ENCODE measurements at regions not wholly inside any gene's neighbourhood (a gene's known extent, or its start where the extent isn't known, plus 50 kb on each side); places are given as distances from the start of the nearest gene placed in this dataset.
"Not testable (repeated sequence)": the region's sequence is repeated elsewhere in the genome, so short reads cannot be mapped to it uniquely, and the experiment has no call there.

DNA sequence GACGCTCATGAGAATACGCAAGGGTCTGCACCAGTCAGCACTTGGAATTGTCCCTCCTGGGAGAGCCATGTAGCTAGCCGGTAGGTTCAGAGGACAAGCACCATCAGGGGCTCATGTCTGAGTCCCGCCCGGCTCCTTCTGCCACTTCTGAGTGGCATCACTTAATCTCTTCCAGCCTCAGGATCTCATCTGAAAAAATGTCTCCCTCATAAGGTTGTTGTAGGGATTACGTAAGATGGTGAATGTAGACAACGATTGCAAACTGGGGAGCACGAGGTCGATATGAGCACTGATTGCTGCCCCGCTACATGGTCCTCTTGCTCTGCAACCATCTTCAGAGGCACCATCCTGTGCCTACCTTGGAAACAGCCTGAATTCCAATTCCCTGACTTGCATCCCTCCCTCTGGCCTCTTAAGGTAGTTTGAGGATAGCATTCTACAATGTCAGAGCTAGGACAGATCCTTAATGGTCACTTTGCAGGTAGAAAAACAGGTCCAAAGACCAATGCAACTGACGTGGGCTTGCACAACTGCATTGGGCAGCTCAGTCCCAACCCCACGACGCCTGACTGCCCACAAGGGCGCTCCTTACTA is 115.8 kb upstream of the TMEM45B start:
- DNase-seq (ENCODE audit: low spot score): no peak

DNA sequence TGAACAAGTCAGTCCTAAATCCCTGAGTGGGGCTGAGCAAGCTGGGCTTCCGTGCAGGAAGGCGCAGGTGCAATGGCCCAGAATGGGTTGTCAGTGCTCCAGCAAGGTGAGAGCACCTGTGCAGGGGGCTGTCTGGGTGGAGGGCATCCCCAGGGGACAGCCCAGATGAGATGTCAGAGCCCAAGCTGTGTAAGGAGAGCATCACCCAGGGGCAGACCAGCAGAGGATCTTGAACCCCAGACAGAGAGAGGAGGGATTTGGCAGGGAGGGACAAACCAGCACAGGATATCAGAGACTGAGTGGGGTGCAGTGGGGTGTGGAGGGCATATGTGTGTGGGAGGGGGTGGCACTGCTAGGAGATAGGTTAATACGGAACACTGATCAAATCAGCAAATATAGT is 114.9 kb upstream of the TMEM45B start:
- DNase-seq (ENCODE audit: low spot score): no peak

DNA sequence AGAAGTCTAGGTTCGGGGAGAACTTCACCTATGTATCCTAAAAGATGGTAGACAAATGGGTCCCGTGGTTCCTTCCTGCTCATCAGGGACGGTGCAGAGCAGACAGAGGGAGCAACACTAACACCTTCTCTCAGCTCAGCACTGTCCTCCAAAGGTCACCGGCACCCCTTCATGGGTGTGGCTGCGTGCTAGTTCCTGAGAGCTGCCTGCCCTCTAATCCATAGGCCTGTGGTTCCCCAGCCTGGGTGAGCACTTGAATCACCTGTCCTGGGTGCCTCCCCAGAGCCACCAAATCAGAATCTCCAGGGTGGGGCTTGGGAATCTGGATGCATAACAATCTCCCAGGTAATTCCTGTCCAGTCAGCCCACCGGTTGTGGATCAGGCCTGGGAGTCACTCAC is 113.9 kb upstream of the TMEM45B start:
- DNase-seq (ENCODE audit: low spot score): no peak

DNA sequence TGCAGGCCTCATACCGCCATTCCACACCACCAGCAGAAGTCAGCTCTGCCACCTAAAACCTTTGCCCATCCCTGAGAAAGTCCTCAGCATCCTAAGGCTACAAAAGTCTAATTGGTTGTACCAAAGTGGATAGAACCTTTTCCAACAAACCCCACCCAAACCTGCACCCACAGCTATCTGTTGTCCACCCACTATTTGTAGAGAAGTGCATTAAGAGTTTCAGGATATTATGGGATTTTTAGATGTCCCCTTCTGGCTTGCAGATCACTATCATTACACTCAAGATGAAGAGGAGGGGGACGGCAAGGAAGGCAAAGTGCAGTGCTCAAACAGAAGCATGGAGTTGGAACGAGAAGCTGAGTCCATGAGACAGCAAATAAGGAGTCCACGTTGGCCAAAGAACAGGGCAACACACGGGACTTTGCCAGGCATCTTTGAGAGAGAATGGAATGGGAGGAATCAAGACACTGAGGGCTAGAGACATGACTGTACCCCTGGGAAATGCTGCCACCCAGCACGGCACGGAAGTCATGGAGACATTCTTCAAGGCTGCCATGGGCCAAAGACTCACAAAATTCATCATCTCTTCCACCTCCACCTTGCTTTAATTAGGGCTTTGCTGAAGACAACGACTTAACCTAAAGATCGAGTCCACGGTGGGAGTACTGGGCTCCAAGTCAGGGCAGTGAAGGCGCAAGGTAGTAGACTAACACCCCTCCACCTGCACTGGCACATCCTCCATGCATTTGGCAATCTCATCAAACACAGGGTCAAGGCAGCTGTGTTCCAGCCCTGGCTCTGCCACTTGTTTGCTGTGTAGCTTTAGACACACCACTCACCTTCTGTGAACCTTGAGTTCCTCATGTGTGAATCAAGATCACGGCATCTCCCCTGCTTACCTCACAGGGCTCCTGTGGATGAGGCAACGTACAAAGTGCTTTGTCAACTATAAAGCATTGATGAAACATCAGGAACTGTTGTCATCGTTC is 112.9 kb upstream of the TMEM45B start:
- no peak for DNase-seq (ENCODE audit: low spot score)

DNA sequence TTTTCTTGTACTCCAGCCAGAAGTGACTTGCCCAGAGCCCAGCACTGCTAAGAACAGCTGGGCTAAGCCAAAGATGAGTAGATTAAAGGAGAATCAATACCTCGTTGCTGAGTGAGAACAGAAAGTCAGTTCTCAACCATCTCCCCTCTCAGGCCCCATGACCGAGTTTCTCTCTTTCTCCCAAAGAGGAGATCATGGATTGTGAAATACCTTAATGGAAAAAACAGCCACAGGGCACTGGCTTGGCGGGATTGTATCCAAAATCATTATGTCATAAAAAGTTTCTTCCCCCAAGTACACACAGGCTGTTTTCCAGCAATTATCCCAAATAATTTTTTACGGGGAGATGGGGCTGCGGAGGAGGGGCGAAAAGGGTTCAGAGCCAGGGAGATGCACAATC is 111.8 kb upstream of the TMEM45B start:
- no peak for DNase-seq (ENCODE audit: low spot score)

DNA sequence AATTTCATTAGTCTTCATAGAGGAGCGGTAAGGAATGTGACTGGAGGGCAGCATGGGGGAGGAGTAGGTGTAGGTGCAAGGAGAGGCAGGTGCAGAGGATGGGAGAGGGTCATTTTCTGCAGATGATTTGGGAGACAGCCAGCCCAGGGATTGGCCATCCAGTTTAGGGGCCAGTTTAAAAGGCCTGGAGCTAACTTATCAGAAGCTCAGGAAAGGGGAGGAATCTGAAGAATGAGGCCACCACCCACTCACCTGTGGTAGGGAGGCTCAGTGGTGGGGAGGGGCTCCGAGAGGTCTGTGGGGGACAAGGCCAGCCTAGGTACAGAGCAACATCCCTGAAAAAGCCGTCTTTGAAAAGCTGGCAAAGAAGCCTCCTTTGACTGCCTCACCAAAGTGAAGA is 110.8 kb upstream of the TMEM45B start:
- no peak for DNase-seq (ENCODE audit: low spot score)

DNA sequence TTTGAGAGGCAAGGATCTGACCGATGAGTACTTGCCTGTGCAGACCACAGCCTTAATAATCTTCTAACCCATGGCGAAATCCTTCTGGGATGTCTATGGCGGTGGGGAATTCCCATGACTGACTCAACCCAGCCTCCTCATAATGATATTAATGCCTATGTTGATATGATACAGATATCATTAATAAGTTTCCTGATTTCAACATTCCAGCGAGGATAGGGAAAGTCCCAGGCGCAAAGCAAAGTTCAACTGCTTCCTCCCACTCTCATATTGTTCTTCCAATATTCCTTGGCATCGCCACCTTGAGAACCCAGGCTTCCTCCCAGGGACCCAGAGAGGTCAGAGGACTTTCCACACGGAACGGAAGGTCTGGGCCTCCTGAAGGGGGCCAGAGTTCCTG is 110.3 kb upstream of the TMEM45B start:
- no peak for DNase-seq (ENCODE audit: low spot score)

DNA sequence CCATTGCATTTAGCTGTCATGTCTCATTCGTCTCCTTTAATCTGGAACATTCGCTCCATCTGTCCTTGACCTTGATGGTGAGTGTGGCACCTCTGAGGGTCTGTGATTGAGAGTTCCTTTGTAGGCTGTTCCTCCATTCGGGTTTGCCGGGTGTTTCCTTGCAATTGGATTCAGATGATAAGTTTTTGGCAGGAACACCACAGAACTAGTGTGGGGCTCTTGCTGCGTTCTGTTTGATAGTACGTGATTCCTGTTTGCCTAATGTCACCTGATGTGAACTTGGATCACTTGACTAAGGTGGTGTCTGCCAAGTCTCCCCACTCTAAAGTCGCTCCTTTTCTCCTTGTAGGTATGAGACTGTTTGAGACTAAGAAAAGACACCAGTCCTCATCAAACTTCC is 109.7 kb upstream of the TMEM45B start:
- DNase-seq (ENCODE audit: low spot score): no peak

DNA sequence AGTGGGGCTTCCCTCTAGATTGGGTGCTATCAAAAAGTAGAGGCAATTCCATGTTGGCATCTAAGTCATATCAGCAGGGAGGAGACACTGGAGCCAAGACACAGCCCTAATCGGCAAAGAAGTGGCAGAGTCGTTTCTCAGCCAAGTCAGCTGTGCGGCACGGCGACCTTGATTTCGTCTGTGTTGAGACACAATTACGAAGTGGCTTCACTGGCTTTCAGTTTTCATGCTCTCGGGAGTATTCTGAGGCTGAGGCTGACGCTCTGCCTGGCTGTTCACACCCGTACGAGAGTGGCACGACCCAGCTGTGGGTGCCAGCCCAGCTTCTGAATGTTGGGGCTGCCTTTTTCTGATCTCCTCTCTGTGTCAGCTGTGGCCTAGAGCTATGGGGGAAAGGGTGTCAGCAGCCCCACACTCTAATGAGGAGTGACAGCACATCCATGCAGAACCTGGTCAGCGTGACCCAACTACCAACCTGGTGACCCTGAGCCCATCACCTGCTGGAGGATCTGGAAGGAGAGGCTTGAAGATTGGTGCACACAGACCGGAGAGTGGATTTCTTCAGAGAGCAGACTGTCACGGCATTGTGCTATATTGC is 105.7 kb upstream of the TMEM45B start:
- DNase-seq (ENCODE audit: low spot score): no peak

DNA sequence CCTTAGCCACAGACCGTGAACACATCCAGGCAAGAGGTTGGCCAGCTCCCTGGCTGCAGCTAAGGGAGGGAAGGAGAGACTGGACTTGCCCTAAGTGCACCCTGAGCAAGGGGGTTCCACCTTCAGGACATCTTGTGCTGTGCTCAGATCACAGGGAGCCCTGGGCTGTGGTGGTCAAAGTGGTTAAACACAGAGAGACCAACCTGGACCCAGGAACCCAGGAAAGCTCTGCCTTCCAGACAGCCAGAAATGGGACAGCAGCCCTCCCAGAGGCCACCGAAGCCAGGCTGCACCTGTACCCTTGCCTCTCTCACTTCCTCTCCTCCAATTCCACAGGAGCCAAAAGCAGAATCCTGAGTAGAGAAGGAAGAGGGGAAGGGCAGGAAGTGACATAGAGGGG is 105.2 kb upstream of the TMEM45B start:
- no peak for DNase-seq (ENCODE audit: low spot score)

DNA sequence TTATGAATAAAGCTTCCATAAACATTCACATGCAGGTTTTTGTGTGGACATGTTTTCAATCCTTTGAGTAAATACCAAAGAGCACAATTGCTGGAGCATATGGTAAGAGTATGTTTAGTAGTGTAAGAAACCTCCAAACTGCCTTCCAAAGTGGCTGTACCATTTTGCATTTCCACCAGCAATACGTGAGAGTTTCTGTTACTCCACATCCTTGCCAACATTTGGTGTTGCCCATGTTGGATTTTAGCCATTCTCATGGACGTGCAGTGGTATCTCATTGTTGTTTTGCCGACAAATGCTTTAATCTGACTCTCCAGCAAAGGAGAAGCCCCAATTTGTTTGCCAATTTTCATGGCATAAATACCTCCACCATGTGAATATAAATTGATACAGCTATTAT is 103.9 kb upstream of the TMEM45B start:
- DNase-seq (ENCODE audit: low spot score): no peak

DNA sequence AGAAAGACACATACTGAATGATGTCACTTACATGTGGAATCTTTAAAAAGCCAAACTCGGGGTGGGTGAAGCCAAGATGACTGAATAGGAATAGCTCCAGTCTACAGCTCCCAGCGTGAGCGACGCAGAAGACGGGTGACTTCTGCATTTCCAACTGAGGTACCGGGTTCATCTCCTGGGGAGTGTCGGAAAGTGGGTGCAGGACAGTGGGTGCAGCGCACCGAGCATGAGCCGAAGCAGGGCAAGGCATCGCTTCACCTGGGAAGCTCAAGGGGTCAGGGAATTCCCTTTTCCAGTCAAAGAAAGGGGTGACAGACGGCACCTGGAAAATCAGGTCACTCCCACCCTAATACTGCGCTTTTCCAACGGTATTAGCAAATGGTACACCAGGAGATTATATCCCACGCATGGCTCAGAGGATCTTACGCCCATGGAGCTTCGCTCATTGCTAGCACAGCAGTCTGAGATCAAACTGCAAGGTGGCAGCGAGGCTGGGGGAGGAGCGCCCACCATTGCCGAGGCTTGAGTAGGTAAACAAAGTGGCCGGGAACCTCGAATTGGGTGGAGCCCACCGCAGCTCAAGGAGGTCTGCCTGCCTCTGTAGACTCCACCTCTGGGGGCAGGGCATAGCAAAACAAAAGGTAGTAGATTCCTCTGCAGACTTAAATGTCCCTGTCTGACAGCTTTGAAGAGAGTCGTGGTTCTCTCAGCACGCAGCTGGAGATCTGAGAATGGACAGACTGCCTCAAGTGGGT is 103.0 kb upstream of the TMEM45B start:
- DNase-seq (ENCODE audit: low spot score): not testable (repeated sequence)

DNA sequence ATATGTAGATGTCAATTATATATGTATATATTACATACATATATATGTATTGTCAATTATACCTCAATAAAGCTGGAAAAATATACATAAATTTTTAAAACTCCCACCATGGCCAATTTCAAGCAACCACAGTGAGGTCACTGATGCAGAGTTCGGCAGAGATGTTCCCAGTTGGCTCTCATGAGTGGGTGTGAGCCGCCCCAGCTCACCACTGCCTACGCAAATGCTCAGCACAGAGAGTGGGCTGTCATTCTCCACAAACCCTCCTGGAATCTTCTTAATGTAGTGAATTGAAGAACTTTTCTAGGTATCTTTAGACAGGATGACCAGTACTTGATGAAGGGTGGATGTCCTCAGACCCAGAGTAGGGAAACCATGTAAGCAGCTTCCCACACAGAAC is 96.6 kb upstream of the TMEM45B start:
- DNase-seq (ENCODE audit: low spot score): no peak

DNA sequence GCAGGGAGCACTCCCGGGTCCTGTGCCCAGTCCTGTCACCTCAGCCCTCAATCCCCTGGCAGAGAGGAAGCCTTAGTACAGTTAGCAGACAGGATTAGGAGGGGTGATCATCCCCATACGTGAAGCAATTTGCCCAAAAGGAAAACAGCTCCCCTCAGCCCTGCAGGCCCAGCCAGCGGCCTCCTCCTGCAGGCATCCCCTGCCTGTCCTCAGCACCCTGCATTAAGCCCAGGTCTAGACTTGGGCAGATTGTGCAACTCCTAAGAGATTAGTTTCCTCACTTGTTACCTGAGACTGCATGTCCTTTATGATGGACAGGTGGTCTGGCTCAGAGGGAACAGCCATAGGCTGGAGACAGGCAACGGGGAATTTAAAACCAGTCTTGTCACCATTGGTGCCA is 95.5 kb upstream of the TMEM45B start:
- no peak for DNase-seq (ENCODE audit: low spot score)

DNA sequence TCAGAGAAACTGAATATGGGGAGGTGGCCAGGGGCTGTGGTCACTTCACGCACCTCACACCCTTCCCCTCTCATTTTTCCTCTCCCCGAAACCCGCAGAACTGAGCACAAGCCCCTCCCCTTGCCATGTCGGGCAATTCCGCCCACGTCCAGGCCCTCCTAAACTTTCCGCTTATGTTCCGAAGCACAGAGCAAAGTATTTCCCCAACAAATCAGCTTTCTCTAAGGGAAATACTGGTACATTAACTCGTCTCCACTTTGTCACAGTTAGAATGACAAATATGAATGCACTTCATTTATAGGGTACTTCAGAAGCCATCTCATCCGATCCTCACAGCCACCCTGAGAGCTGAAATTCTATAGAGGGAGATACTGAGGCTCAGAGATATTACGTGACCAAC is 94.7 kb upstream of the TMEM45B start:
- no peak for DNase-seq (ENCODE audit: low spot score)

DNA sequence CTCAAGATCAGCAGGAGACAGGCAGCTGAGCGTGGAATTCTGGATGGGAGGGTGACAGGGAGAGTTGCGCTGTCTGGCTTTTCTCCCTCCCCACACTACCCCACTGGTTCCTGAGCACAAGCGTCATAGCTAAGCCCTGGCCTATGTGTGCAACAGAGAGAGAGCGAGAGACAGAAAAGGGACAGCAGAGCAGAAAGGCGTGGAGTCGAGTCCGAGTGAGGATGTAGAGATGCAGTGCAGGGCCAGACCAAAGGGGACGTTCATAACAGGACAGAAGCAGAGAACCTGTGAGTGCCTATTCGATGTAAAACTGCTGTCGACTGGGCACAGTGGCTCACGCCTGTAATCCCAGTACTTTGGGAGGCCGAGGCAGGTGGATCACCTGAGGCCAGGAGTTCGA is 94.0 kb upstream of the TMEM45B start:
- no peak for DNase-seq (ENCODE audit: low spot score)

DNA sequence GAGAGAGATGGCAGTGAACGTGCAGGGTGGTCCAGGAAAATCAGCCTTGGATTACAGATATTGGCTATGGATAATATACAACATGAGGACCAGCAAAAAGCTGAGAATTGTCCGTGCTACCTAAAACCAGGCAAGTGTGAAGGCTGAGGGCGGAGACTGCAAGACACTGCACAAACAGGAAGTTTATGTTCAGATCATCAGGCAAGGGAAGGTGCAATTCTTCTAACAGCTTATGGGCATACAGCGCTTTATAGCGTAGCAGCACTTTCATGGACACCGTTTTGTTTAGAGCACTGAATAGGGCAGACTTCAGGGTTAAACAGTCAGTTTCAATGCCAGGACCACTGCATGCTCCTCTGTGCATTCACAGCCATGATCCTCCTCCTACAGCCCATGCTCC is 93.1 kb upstream of the TMEM45B start:
- DNase-seq (ENCODE audit: low spot score): no peak

DNA sequence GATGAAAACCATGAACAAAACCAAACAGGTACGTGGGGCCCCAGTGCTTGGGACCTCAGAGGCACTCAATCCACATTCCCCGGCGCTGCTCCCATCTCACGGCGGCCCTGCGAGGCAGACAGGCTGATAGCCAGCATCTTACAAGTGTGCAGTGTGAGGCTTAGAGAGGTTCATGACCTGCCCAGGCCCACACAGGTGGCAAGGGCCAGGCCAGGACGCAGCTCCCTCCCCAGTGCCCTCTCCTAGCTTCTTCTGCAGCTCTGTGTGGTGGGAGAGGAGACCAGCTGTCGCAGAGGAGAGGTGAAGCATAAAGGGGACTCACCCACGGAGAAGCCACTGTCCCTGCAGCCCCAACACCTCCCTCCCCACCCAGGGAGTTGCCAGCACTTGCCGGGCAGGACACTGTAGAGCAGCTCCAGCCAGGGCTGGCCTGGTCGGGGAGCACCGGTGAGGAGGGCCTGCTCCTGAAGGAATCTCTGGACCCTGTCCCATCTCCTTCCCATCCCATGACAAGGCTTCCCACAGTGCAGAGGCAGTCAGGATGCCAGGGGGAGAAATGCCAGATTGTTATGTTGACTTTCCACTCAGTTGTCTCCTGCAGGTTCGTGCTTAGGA is 92.4 kb upstream of the TMEM45B start:
- no peak for DNase-seq (ENCODE audit: low spot score)

DNA sequence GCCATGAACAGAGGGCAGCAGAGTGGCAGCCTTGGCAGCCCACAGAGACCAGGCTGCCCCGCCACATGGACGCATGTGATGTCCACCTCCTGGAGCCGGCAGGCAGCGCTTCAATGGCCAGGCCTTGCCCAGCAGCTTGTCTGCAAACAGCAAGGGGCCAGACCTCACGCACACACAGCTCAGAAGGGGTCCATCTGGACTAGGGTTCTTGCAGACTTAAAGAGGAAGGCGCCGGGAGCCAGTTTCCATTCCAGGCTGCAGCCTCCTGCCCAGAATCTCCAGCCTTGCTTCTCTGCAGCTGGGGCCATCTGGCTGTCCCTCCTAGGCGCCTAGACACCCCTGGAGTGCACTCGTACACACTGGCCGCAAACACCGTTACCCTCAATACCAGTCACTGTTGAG is 91.9 kb upstream of the TMEM45B start:
- no peak for DNase-seq (ENCODE audit: low spot score)

DNA sequence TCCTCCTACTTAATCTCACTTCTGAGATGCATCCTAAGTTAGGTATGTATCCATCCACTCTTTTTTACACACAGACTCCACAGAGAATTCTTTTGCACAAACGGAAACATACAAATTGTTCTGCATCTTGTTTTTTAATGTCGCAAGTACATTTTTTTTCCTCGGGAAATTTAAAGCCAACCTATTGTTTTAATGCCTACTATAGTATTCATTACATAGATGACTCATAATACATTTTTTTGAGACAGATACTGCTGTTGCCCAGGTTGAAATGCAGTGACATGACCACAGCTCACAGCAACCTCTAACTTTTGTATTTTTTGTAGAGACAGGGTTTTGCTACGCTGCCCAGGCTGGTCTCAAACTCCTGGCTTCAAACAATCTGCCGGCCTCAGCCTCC is 90.8 kb upstream of the TMEM45B start:
- no peak for DNase-seq (ENCODE audit: low spot score)

DNA sequence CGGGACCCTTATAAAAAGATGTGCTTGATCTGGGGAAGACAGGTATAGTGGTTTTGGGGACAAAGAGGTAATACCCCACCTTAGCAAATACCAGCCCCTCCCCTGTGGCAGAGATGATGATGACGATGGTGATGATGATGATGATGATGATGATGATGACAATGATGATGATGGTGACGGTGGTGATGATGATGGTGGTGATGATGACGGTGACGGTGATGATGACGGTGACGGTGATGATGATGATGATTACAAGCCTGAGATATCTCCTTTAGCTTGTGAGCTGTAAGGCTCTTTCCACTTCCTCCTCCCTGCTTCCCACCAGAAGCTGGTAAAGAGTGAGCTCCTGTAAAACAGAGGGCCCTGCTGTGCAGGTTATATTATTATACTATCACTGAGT is 89.5 kb upstream of the TMEM45B start:
- DNase-seq (ENCODE audit: low spot score): no peak

DNA sequence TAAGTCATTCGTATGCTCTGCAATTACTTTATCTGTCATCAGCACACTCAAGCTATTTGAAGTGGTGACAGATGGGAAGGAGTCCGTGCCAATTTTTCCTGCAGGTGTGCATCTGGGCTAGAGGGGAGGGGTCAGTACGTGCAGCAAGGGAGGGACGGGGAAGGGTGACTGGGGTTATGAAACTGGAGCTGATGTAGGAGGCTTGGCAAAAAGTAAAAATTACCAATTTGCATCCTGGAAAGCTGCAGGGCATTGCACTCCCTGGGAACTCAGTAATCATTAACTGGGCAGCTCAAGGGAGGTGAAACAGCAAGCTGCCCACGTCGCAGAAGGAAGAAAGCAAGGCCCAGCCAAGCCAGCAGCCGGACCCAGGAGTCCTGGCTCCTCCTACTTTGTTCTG is 87.1 kb upstream of the TMEM45B start:
- DNase-seq (ENCODE audit: low spot score): no peak

Measured in kidney capillary endothelial cell (primary cell).